ENCODE measurements at regions not wholly inside any gene's neighbourhood (a gene's known extent, or its start where the extent isn't known, plus 50 kb on each side); places are given as distances from the start of the nearest gene placed in this dataset.

DNA sequence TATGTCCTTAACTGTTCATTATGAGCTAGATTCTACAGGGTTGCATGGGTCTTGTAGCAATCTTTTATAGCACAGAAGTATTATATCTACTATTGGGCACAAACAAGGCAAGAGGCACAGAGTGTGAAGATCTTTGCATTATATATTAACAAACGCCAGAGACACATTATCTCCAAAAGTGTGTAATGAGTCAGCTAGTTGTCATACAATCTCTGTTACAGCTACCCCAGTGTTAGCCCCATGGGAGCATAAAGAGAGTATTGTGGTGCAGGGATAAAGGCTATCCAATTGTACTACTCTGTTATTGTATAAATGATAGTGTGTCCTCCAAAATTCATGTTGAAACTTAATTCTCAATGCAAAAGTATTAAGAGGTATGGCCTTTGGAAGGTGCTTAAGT lies 148.4 kb upstream of the RIMS1 start:
- TF ChIP-seq POLR2A (IDR thresholded peaks at IDR 0.05): no peak
- TF ChIP-seq, protein P1, sequence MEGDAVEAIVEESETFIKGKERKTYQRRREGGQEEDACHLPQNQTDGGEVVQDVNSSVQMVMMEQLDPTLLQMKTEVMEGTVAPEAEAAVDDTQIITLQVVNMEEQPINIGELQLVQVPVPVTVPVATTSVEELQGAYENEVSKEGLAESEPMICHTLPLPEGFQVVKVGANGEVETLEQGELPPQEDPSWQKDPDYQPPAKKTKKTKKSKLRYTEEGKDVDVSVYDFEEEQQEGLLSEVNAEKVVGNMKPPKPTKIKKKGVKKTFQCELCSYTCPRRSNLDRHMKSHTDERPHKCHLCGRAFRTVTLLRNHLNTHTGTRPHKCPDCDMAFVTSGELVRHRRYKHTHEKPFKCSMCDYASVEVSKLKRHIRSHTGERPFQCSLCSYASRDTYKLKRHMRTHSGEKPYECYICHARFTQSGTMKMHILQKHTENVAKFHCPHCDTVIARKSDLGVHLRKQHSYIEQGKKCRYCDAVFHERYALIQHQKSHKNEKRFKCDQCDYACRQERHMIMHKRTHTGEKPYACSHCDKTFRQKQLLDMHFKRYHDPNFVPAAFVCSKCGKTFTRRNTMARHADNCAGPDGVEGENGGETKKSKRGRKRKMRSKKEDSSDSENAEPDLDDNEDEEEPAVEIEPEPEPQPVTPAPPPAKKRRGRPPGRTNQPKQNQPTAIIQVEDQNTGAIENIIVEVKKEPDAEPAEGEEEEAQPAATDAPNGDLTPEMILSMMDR (IDR thresholded peaks at IDR 0.05): no peak
- TF ChIP-seq POLR2AphosphoS5 (IDR thresholded peaks at IDR 0.05): no peak

Measured in breast epithelium (tissue), 3 donors.